CD14-positive monocyte (primary cell): ENCODE measurements at regions not wholly inside any gene's neighbourhood (a gene's known extent, or its start where the extent isn't known, plus 50 kb on each side); places are given as distances from the start of the nearest gene placed in this dataset.

Experiments used
- DNase-seq, 3 donors: peaks; one replicate each; pipeline ENCODE4 v3.0.0-alpha.2; 2011 to 2022
- H2AFZ ChIP-seq: 2 replicates; pipeline ENCODE4 v1.6.0; 2012; ENCODE audit warnings: mild to moderate bottlenecking, low read depth, low read length, inconsistent platforms; ENCODE audit not compliant: insufficient read depth, poor library complexity, severe bottlenecking
- H3K27ac ChIP-seq, 2 donors: 1 replicate in 1 of 2; 2 replicates in 1 of 2; pipeline ENCODE4 v1.5.1; 2012 to 2013; ENCODE audit warnings: low read length in 2 of 2, control low read depth in 1 of 2, inconsistent platforms in 1 of 2, low read depth in 1 of 2, mild to moderate bottlenecking in 1 of 2
- H3K27me3 ChIP-seq, 2 donors: one replicate each; pipeline versions ENCODE4 v1.6.0 to v1.6.1; 2011 to 2013; ENCODE audit warnings: low read length in 2 of 2; ENCODE audit not compliant: control insufficient read depth in 2 of 2, insufficient read depth in 2 of 2
- H3K36me3 ChIP-seq, 2 donors: replicated peaks in 1 of 2; 1 replicate in 1 of 2; 2 replicates in 1 of 2; pipeline versions ENCODE4 v1.5.1 to v1.6.1; 2012 to 2013; ENCODE audit warnings: low read length in 2 of 2, control low read depth in 1 of 2, inconsistent platforms in 1 of 2, mild to moderate bottlenecking in 1 of 2; ENCODE audit not compliant: insufficient read depth in 2 of 2, control insufficient read depth in 1 of 2
- H3K4me1 ChIP-seq, 2 donors: 1 replicate in 1 of 2; 2 replicates in 1 of 2; pipeline versions ENCODE4 v1.5.1 to v1.6.1; 2012 to 2013; ENCODE audit warnings: low read length in 2 of 2, control low read depth in 1 of 2, inconsistent platforms in 1 of 2, mild to moderate bottlenecking in 1 of 2, moderate library complexity in 1 of 2; ENCODE audit not compliant: insufficient read depth in 2 of 2, control insufficient read depth in 1 of 2
- H3K4me2 ChIP-seq: replicated peaks from 2 replicates; pipeline ENCODE3; 2012; ENCODE audit warnings: low read length, moderate library complexity, mild to moderate bottlenecking; ENCODE audit not compliant: poor library complexity, severe bottlenecking; ENCODE audit errors: extremely low read depth
- H3K4me3 ChIP-seq, 3 experiments: fragments of 200-600 bp in 1 of 3; sonication (generic) in 1 of 3; replicated peaks in 1 of 3; 1 replicate in 2 of 3; 2 replicates in 1 of 3; pipeline ENCODE4 v1.5.1; 2011 to 2013; ENCODE audit warnings: low read length in 3 of 3, mild to moderate bottlenecking in 3 of 3, control low read depth in 2 of 3, low read depth in 2 of 3, inconsistent platforms in 1 of 3, moderate library complexity in 1 of 3
- H3K79me2 ChIP-seq: 2 replicates; pipeline ENCODE4 v1.6.0; 2012; ENCODE audit warnings: mild to moderate bottlenecking, control low read depth, inconsistent platforms, low read length, moderate library complexity; ENCODE audit not compliant: insufficient read depth
- H3K9ac ChIP-seq: 2 replicates; pipeline ENCODE4 v1.6.0; 2017; ENCODE audit warnings: low read length, mild to moderate bottlenecking; ENCODE audit not compliant: insufficient read depth, poor library complexity, severe bottlenecking
- H3K9me3 ChIP-seq, 2 donors: replicated peaks in 1 of 2; 1 replicate in 1 of 2; 2 replicates in 1 of 2; pipeline versions ENCODE4 v1.5.1 to v1.6.1; 2012 to 2013; ENCODE audit warnings: low read length in 2 of 2, control low read depth in 1 of 2; ENCODE audit not compliant: control insufficient read depth in 1 of 2, insufficient read depth in 1 of 2
- H4K20me1 ChIP-seq: 2 replicates; pipeline ENCODE4 v1.6.0; 2012; ENCODE audit warnings: mild to moderate bottlenecking, low read length, control low read depth, moderate library complexity; ENCODE audit not compliant: insufficient read depth
- H3K27ac Mint-ChIP-seq, 7 donors: one replicate each; pipeline ENCODE4 v1.8.0; 2020; ENCODE audit warnings: mild to moderate bottlenecking in 7 of 7, mixed read lengths in 7 of 7, moderate library complexity in 6 of 7, inconsistent platforms in 2 of 7
- H3K27me3 Mint-ChIP-seq, 3 donors: one replicate each; pipeline ENCODE4 v1.8.0; 2021 to 2022; ENCODE audit warnings: low read depth in 3 of 3, mild to moderate bottlenecking in 3 of 3, mixed read lengths in 3 of 3, moderate library complexity in 3 of 3, inconsistent platforms in 1 of 3
- H3K36me3 Mint-ChIP-seq, 2 donors: one replicate each; pipeline ENCODE4 v1.8.0; 2020; ENCODE audit warnings: mixed read lengths in 2 of 2, inconsistent platforms in 1 of 2, mild to moderate bottlenecking in 1 of 2
- H3K4me1 Mint-ChIP-seq: one replicate; pipeline ENCODE4 v1.8.0; 2020; ENCODE audit warnings: mild to moderate bottlenecking, mixed read lengths
- H3K4me3 Mint-ChIP-seq, 2 donors: one replicate each; pipeline ENCODE4 v1.8.0; 2020; ENCODE audit warnings: mild to moderate bottlenecking in 2 of 2, mixed read lengths in 2 of 2, moderate library complexity in 1 of 2
- H3K9me3 Mint-ChIP-seq, 7 donors: one replicate each; pipeline ENCODE4 v1.8.0; 2020 to 2022; ENCODE audit warnings: mixed read lengths in 7 of 7, mild to moderate bottlenecking in 6 of 7, moderate library complexity in 6 of 7, inconsistent platforms in 2 of 7
- CTCF ChIP-seq: fragments of 200-600 bp; IDR thresholded peaks from one replicate; pipeline ENCODE4 v1.8.0; 2022; ENCODE audit warnings: antibody characterized with exemption, mild to moderate bottlenecking
- WGBS: methylation state at CpG from one replicate; pipeline ENCODE4 v1.1.5; 2013; ENCODE audit warnings: missing lambda C conversion rate; ENCODE audit not compliant: insufficient coverage; 5-methylcytosine and 5-hydroxymethylcytosine counted together
- intact Hi-C, 2 donors: fragments of 100-400 bp; cut with micrococcal nuclease; formaldehyde crosslinking; loops; one replicate each; pipeline versions ENCODE4 v1.15.0 to v1.15.1; 2023

- H4K20me1 ChIP-seq, result no peaks in the 10 kb centered on the region
- H3K79me2 ChIP-seq, result no peaks in the 10 kb centered on the region
- Mint-ChIP-seq H3K27ac (no peak overlapping the region), H3K9me3 (peaks cover 0 to 7% (median 2%) of the 10 kb centered on the region in 7 donors), H3K36me3 (no peaks in the 10 kb centered on the region), H3K27me3 (no peaks in the 10 kb centered on the region), H3K4me1 (no peaks in the 10 kb centered on the region), H3K4me3 (no peak overlapping the region)
- no peak overlapping the region for H3K27ac ChIP-seq
- no peak overlapping the region for H3K9ac ChIP-seq
- WGBS, result 60% methylated on average over 1 of the region's 3 CpGs
- intact Hi-C loops, result no loop called here
- H3K4me1 ChIP-seq, result no peaks in the 10 kb centered on the region
- no peaks in the 10 kb centered on the region for H3K36me3 ChIP-seq
- no peak overlapping the region for H3K4me2 ChIP-seq
- no peak for DNase-seq
- no peaks in the 10 kb centered on the region for H3K9me3 ChIP-seq
- no peak for TF ChIP-seq CTCF
- no peaks in the 10 kb centered on the region for H3K27me3 ChIP-seq
- no peak overlapping the region for H2AFZ ChIP-seq
- no peak overlapping the region for H3K4me3 ChIP-seq
Measured at GRCh38 chr5:57842364-57843058, 359.9 kb upstream of the ACTBL2 start.

GRCh38 chr5:57841676-57842363 lies 359.2 kb upstream of the ACTBL2 start:
- TF ChIP-seq CTCF, result no peak
- no peaks in the 10 kb centered on the region for H3K27me3 Mint-ChIP-seq
- Histone ChIP-seq H3K4me2 (no peak overlapping the region), H3K27ac (no peak overlapping the region), H3K9ac (no peak overlapping the region), H3K79me2 (no peaks in the 10 kb centered on the region), H2AFZ (no peak overlapping the region), H3K4me3 (no peak overlapping the region), H3K4me1 (no peaks in the 10 kb centered on the region), H3K36me3 (no peaks in the 10 kb centered on the region), H4K20me1 (no peaks in the 10 kb centered on the region), H3K27me3 (no peaks in the 10 kb centered on the region), H3K9me3 (no peaks in the 10 kb centered on the region)
- peaks cover 0 to 7% (median 2%) of the 10 kb centered on the region in 7 donors for H3K9me3 Mint-ChIP-seq
- H3K27ac Mint-ChIP-seq, result no peak overlapping the region
- H3K4me3 Mint-ChIP-seq, result no peak overlapping the region
- WGBS, result no CpG with 5 or more reads among the region's 5 CpGs
- no peaks in the 10 kb centered on the region for H3K36me3 Mint-ChIP-seq
- no peak for DNase-seq
- no peaks in the 10 kb centered on the region for H3K4me1 Mint-ChIP-seq
- intact Hi-C loops, result no loop called here
